Panc1 (cell line): ENCODE measurements at regions not wholly inside any gene's neighbourhood (a gene's known extent, or its start where the extent isn't known, plus 50 kb on each side); places are given as distances from the start of the nearest gene placed in this dataset.

ENCODE experiments used
- ATAC-seq: fragments of 200-7000 bp; cut with Tn5 transposase; 2 replicates; pipeline ENCODE4 v1.9.1; 2020; ENCODE audit warnings: mild to moderate bottlenecking, moderate library complexity
- BruUV-seq: library from RNA; stranded (reverse); fragments of 400-500 nt; replicated peaks from 2 replicates; lab custom pipeline; 2021; lab: Mats Ljungman, UMichigan
- CTCF ChIA-PET: fragments of 300-600 bp; sonication (Branson Sonifier 250); formaldehyde crosslinking; loops from one replicate; lab custom pipeline; 2022; ENCODE audit warnings: antibody characterized with exemption; lab: Charles Lee
- POLR2A ChIA-PET: fragments of 300-600 bp; sonication (Branson Sonifier 250); formaldehyde crosslinking; loops from one replicate; lab custom pipeline; 2022; ENCODE audit warnings: antibody characterized with exemption; lab: Charles Lee
- DNase-seq: peaks from one replicate; pipeline ENCODE4 v3.0.0-alpha.2; 2010; ENCODE audit warnings: low read depth, low spot score
- H3K27ac ChIP-seq: 2 replicates; pipeline ENCODE4 v1.5.1; 2011; ENCODE audit warnings: mild to moderate bottlenecking, low read length, inconsistent platforms
- H3K27me3 ChIP-seq: fragments of 200-500 bp; sonication (Bioruptor generic); 2 replicates; pipeline ENCODE4 v1.6.0; 2014; ENCODE audit warnings: low read length, inconsistent platforms; ENCODE audit not compliant: control insufficient read depth, insufficient read depth
- H3K36me3 ChIP-seq: fragments of 200-500 bp; sonication (Bioruptor generic); 2 replicates; pipeline ENCODE4 v1.5.1; 2014; ENCODE audit warnings: inconsistent platforms, mild to moderate bottlenecking, low read length, moderate library complexity; ENCODE audit not compliant: control insufficient read depth, insufficient read depth
- H3K4me1 ChIP-seq: 2 replicates; pipeline ENCODE4 v1.5.1; 2011; ENCODE audit warnings: inconsistent platforms, mild to moderate bottlenecking, low read length, moderate library complexity; ENCODE audit not compliant: control insufficient read depth, insufficient read depth
- H3K4me3 ChIP-seq, 2 experiments: 2 replicates each; pipeline ENCODE4 v1.5.1; 2011 to 2012; ENCODE audit warnings: low read depth in 2 of 2, low read length in 2 of 2, mild to moderate bottlenecking in 2 of 2, inconsistent platforms in 1 of 2, moderate library complexity in 1 of 2
- H3K9me3 ChIP-seq: fragments of 200-500 bp; sonication (Bioruptor generic); 2 replicates; pipeline ENCODE4 v1.5.1; 2014; ENCODE audit warnings: low read depth, mild to moderate bottlenecking, inconsistent platforms, low read length, moderate library complexity; ENCODE audit not compliant: control insufficient read depth, insufficient read depth
- CTCF ChIP-seq: fragments of 450-650 bp; IDR thresholded peaks from 2 replicates; pipeline ENCODE4 v1.5.1; 2017; ENCODE audit warnings: mild to moderate bottlenecking
- POLR2AphosphoS5 ChIP-seq: IDR thresholded peaks from 2 replicates; pipeline ENCODE4 v1.6.1; 2012; ENCODE audit warnings: mild to moderate bottlenecking, low read depth, low read length, moderate library complexity
- REST ChIP-seq, 2 experiments: IDR thresholded peaks; 2 replicates each; pipeline ENCODE4 v1.6.1; 2011 to 2012; ENCODE audit warnings: low read depth in 2 of 2, control low read depth in 1 of 2, low read length in 1 of 2, mild to moderate bottlenecking in 1 of 2, moderate library complexity in 1 of 2; ENCODE audit not compliant: insufficient read depth in 1 of 2
- SIN3A ChIP-seq: IDR thresholded peaks from 2 replicates; pipeline ENCODE4 v1.6.1; 2012; ENCODE audit warnings: low read depth, mild to moderate bottlenecking, low read length, moderate library complexity, borderline replicate concordance; ENCODE audit not compliant: insufficient read depth
- TCF7L2 ChIP-seq: IDR thresholded peaks from 2 replicates; pipeline ENCODE4 v1.6.1; 2011; ENCODE audit warnings: mild to moderate bottlenecking, low read depth, low read length, inconsistent platforms
- in situ Hi-C: cut with HindIII; loops from 2 replicates; pipeline ENCODE4 v1.10.0; 2016; ENCODE audit warnings: low sequenced_read_pairs, low pct_unique_long_range_greater_than_20kb
- intact Hi-C: fragments of 100-400 bp; cut with micrococcal nuclease; formaldehyde crosslinking; loops from one replicate; pipeline ENCODE4 v1.10.0; 2022; ENCODE audit not compliant: unreplicated experiment

GRCh38 chr12:54126696-54127537 lies 61.9 kb downstream of the SMUG1 start:
- DNase-seq (no peak), ATAC-seq (peak; percentile 31)
- TF ChIP-seq REST (IDR thresholded peaks at IDR 0.05; ENCODE audit: insufficient read depth in 1 of 2, low read depth in 2 of 2, low read length in 1 of 2) = no peak
- TF ChIP-seq TCF7L2 = no peak
- no peak for TF ChIP-seq CTCF
- no peak for TF ChIP-seq POLR2AphosphoS5

GRCh38 chr12:54127538-54128259 lies 61.1 kb downstream of the SMUG1 start:
- ATAC-seq (peak; percentile 18; the same call in 1 of the 2 replicates), DNase-seq (no peak)
- CTCF ChIA-PET = no interaction called here
- in situ Hi-C loops = no loop called here
- POLR2A ChIA-PET = no interaction called here
- Histone ChIP-seq H3K9me3 (no peaks in the 10 kb centered on the region), H3K27me3 (no peaks in the 10 kb centered on the region), H3K4me1 (peaks cover 6% of the 10 kb centered on the region), H3K27ac (no peak overlapping the region), H3K36me3 (no peaks in the 10 kb centered on the region), H3K4me3 (no peak overlapping the region; a peak in 1 of 4 replicates)
- no peak for TF ChIP-seq CTCF
- no peak for TF ChIP-seq TCF7L2
- no peak for TF ChIP-seq SIN3A
- TF ChIP-seq REST (IDR thresholded peaks at IDR 0.05; ENCODE audit: insufficient read depth in 1 of 2, low read depth in 2 of 2, low read length in 1 of 2) = no peak
- no peak for TF ChIP-seq POLR2AphosphoS5
- intact Hi-C loops = no loop called here
- BruUV-seq = no TSS peak

More at GRCh38 chr12:54126696-54127537, 61.9 kb downstream of the SMUG1 start:
- BruUV-seq = no TSS peak
- Histone ChIP-seq H3K27ac (peak overlapping the region; percentile 46; the same call in 1 of the 2 replicates), H3K4me1 (peaks cover 6% of the 10 kb centered on the region), H3K27me3 (no peaks in the 10 kb centered on the region), H3K4me3 (peak overlapping the region; percentile 50 to 64), H3K9me3 (no peaks in the 10 kb centered on the region), H3K36me3 (no peaks in the 10 kb centered on the region)
- in situ Hi-C loops = no loop called here
- CTCF ChIA-PET = no interaction called here
- POLR2A ChIA-PET = interaction anchor here (0.6 kb wide), 1 partner anchor 46 kb away, joined by 4 read pairs; no protein-coding TSS in a partner anchor
- intact Hi-C loops = no loop called here
